HG03025 (cell line): ENCODE measurements at regions not wholly inside any gene's neighbourhood (a gene's known extent, or its start where the extent isn't known, plus 50 kb on each side); places are given as distances from the start of the nearest gene placed in this dataset.
"Not testable (repeated sequence)": the region's sequence is repeated elsewhere in the genome, so short reads cannot be mapped to it uniquely, and the experiment has no call there.

ENCODE experiments used
- ATAC-seq: cut with Tn5 transposase; IDR thresholded peaks from one replicate; pipeline ENCODE4 v1.9.1; 2021; ENCODE audit warnings: mild to moderate bottlenecking, moderate library complexity; ENCODE audit not compliant: unreplicated experiment, low FRiP score

GRCh38 chr5:68683632-68684036 is 410.2 kb upstream of the SLC30A5 start:
- ATAC-seq: no peak

DNA sequence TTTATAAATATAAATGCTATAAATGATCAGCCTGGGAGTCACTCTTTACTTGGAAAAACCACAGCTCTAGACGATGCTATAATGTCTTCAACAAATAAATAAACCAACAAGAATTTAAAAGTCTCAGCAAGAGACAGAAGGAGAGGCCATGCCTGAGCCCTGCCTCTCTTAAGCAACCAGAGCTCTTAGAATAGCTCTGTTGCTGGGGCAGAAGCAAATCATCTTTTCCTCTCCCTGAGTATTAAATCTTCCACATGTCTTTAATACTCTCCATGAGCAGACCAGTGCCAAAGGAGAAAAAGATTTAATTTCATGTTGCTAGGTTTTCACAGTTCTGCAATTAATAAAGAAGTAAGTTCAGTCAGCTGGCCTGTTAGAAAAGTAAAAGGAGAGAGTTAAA is 408.0 kb upstream of the SLC30A5 start:
- ATAC-seq: no peak

DNA sequence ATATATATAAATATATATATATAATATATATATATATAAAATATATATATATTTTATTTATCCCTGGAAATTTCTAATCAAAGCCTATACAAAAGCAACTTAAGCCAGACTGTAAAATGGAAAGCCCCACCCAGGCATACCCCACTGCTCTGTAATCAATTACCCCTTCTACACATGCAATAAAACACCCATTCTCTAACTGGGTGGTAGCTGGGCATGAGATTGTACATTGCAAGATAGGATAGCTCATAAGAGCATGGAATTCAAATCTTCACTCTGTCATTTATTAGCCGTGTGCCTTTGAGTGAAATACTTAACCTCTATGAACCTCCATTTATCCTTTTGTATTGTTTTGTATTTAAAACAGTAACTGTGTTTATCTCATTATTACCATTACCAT is 405.3 kb upstream of the SLC30A5 start:
- ATAC-seq: no peak

DNA sequence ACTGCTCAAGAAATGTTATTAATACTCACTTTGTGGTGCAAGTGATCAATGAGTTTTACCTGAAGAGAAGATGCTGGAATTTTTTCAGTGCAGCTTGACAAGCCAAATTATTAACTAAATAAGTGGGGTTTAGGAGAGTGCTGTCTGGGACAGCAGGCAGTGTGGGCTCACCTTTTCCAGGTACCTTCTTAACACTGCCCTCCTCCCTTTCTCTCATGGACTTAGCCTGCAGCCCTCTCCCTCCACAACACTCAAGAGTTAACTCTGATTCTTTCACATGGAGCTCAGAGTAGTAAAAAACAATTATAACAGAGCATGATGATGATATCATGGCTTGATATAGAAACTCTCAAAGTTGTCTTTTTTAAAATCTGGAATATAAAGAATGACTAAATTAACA is 404.8 kb upstream of the SLC30A5 start:
- no peak for ATAC-seq

- ATAC-seq: not testable (repeated sequence)
Measured at GRCh38 chr5:68691874-68692273, 401.9 kb upstream of the SLC30A5 start.

DNA sequence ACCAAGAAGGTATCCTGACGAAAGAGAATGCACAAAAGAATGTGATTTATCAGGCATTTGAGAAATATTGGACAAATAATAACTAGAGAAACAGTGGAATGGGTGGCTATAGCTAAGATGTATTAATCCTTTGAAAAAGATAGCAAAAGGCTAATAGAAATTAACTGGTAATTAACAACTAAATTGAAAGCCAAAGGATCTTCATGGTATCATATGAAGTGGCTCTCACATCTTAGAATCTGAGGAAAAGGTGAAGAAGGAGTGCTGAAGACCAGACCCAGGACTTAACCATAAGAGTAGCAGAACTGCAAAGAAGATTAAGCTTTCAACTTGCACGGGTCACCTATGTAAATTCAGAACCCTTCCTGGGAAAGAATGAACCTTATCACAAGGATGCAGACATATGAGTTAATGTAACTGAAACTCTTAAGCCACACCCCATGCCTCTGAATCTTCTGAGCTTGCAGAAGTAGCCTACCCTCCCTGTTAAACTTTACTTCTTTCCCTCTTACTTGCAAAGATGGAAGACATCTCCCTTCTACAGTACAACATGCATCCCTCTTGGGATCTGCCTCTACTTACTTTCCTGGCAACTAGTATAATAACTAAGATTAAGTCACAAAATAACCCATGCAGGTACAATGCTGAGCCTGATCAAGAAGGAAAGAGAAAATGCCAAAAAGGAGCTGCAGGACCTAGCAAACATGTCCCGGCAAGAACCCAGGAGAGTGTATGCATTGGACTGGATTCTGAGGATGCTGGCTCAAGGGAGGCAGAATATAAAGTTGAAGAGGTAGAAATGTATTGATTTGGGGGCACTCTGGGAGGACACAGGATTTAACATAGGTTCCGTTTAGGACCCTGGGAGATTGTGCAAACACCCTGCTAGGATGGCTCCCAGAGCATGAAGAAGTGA is 395.5 kb upstream of the SLC30A5 start:
- no peak for ATAC-seq

- no peak for ATAC-seq
Measured at GRCh38 chr5:68699966-68700365, 393.8 kb upstream of the SLC30A5 start.

DNA sequence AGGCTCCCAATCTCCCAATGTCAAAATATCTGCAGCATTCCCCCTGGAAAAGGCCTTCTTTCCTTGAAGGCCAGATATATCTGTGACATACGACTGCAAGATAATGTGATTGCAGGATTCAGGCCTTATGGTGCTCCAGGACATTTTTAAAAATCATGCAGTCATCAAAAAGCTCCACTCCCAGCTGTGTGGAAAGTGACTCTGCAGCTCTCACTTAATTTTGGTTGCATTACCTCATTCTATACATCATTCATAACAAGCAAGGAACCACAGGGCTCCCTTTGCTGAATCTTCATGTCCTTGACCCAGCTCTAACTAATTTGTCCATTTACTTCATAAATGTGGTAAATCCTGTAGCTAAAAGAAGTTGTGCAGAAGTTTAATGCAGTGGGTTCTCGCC is 386.2 kb upstream of the SLC30A5 start:
- ATAC-seq: no peak

- ATAC-seq: no peak
Measured at GRCh38 chr5:68708156-68708841, 385.5 kb upstream of the SLC30A5 start.

DNA sequence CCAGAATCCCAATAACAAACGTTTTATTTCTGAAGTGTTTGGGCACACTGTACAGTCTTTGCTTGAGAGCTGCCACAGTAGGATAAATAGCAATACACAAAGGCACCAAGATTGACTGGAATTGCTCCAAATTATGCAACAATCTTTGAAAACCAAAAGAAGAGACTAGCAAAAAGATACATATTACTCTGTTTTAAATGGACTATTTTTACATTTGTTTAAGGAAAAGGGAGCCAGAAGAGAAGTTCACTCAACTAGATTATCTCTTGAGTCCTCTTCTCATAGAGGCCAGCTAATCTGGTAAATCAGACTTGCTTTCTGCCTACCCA is 385.0 kb upstream of the SLC30A5 start:
- no peak for ATAC-seq

DNA sequence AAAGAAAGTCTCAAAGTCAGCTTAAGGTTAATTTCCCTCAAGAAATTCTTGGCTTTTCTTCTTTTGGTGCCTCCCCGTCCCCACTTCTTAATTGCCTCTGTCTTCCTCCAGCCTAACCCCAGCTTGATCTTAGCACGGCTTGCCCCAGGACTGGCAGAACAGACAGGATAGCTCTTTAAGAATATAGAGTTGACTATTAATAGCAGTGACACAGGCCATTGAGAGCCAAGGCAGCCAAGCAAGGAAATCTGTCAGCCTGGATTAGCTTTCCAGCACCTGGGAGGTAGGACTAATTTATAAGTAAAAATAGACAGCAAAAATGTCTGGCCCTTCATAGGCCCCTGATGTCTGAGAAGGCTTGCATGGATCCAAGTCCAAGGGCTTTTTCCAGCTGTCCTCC is 384.6 kb upstream of the SLC30A5 start:
- no peak for ATAC-seq

- peak; percentile 73 for ATAC-seq
Measured at GRCh38 chr5:68710514-68710913, 383.3 kb upstream of the SLC30A5 start.

DNA sequence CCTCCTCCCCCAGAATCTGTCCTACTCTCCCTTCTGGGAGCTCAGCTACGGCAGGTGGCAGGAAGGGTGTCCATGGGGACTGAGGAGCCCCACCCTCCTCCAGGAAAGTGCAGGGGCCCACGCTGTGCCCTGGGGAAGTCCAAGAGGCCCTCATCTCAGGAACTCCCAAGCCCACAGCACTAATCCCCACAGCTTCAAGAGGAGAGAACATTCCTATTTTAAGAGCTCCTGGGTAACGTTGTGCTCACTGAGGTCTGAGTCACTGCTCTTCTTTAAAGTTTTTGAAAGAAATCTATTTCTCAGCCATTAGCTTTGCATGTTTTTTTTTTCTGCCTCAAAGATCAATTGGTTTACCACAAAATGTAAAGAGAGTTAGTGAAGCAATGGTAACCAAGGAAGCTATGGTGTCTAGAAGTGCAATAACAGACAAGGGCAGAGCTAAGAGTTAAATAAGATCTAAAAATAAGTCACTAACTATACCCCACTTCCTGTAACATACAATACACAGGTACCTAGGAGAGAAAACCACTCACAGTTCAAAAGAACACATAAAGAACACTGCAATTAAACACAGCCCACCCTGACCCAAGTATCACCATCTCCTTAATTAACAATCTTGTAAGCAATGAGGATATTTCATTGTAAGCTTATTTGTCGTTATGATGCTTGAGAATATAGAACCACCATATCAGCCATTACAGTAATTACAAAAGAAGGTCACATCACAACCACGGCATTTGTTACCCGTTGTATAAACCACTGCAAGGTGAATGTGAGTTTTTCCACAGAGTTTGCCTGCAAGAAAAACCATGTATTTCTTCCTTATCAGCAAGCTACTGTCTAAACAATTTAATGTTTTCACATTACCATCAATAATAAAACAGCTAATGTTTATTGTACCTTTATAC is 382.3 kb upstream of the SLC30A5 start:
- ATAC-seq: peak; percentile 78

DNA sequence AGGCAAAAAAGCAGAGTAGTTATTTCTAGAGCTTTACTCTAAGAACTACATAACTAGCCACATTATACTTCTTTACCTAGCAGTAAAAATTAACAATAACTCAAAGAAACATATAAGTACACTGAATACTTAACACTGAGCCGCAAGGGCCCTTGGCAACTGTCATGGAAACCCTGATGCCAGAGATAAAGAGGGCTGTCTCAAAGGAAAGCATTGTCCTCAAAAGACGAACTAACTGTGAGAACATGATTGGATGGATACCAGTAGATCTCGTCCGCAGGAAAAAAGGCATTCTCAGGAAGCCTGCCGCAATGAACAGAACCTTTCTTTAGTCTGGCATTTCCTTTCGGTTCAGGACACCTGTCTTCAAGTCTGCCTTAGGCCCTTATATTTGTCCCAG is 379.0 kb upstream of the SLC30A5 start:
- no peak for ATAC-seq

DNA sequence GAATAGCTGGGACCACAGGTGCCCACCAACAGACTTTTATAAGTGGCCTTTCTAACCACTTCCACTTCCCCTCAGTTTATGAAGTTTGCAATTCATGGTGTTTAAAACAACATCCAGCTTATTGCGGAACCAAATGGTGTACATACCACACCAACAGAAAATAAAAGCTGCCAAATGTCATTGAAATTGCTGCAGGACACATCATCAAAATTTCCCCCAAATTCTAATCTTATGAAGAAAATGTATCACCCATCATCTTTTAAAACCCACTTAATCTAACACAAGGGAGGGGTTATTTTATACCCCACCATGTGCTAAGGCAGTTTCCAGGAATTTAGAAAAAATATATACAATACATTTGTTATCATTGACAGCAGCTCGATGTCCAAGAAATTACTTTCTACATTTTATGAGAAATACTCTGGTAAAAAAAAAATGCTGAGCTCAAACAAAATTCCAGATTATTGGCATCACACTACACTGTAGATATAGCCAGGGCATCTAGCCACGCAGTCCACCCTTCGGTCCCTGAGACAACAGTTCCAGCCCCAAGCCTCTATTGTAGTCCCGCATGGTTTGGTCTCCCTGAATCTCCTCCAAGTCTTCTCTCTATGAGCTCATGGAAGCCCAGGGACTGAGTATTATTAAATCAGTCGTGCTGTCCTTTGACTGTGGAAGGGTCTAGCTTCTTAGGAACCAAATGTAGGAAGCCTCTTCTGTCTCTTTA is 372.8 kb upstream of the SLC30A5 start:
- ATAC-seq: no peak

DNA sequence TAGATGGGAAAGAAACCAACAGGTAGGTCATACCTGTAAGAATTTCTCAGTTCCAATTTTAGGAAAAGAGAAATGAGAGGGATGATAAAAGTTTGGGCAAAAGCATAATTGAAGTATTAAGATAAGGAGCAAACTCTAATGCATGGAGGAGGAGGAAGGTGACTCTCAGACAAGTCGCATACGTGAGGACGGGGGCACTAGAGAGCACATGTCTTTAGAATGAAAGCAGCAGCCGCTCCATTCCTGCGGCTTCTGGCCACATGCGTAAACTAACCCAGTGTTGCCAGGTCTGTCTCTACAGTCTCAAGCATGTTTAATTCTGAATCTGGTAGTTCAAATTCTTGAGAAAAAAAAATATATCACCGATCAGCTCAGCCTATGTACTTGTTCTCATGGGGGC is 371.5 kb upstream of the SLC30A5 start:
- ATAC-seq: no peak

- ATAC-seq: no peak
Measured at GRCh38 chr5:68725905-68726683, 367.7 kb upstream of the SLC30A5 start.

GRCh38 chr5:68727931-68728330 is 365.9 kb upstream of the SLC30A5 start:
- ATAC-seq: no peak

DNA sequence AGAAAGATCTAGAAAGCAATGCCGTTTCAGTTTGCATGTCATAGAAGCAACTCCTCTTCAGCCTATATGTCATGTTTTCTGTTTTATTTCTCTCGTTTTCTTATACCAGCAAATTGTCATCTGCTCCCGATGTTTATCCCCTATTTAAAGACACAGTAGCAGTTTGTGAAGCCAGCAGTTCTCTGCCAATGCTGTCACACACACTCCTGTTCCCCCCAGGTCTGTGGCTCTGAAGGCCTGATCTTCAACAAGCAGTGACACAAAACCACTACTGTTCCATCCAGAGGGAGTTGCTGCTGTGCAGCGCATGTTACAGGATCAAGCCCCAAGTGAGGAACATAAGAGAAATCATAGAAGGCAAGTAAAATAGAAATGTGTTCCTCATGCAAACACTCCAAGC is 364.1 kb upstream of the SLC30A5 start:
- no peak for ATAC-seq
